SK-N-SH (cell line): ENCODE measurements at regions not wholly inside any gene's neighbourhood (a gene's known extent, or its start where the extent isn't known, plus 50 kb on each side); places are given as distances from the start of the nearest gene placed in this dataset.

ENCODE experiments used
- CTCF ChIA-PET: fragments of 300-600, 350-600 bp; formaldehyde crosslinking; extraction: SDS; loops from one replicate; lab custom pipeline; 2021; lab: Yijun Ruan, JAX
- POLR2A ChIA-PET: fragments of 350-600 bp; sonication (Branson Sonifier 250); formaldehyde crosslinking; extraction: SDS; loops from one replicate; lab custom pipeline; 2020; ENCODE audit warnings: antibody characterized with exemption, inconsistent platforms; lab: Yijun Ruan, JAX
- DNase-seq: peaks from one replicate; pipeline ENCODE4 v3.0.0; 2012
- H2AFZ ChIP-seq: fragments of 200-600 bp; sonication (generic); 2 replicates; pipeline ENCODE4 v1.8.1; 2016; ENCODE audit warnings: antibody characterized with exemption, mild to moderate bottlenecking, low read depth
- H3F3A ChIP-seq: fragments of 200-600 bp; sonication (generic); replicated peaks from 2 replicates; pipeline ENCODE3; 2016; ENCODE audit warnings: antibody characterized with exemption, mild to moderate bottlenecking; ENCODE audit not compliant: insufficient read depth
- H3K27ac ChIP-seq, 2 experiments: fragments of 200-500 bp in 1 of 2; fragments of 200-600 bp in 1 of 2; sonication (Bioruptor generic) in 1 of 2; sonication (generic), shearing (Covaris generic) in 1 of 2; 2 replicates each; pipeline versions ENCODE4 v1.5.1 to v1.6.1; 2014 to 2016; ENCODE audit warnings: low read depth in 2 of 2, inconsistent platforms in 1 of 2, low read length in 1 of 2, mild to moderate bottlenecking in 1 of 2, mixed read lengths in 1 of 2
- H3K27me3 ChIP-seq: fragments of 200-600 bp; sonication (generic), shearing (Covaris generic); 2 replicates; pipeline ENCODE4 v1.6.1; 2016; ENCODE audit warnings: mixed run types; ENCODE audit not compliant: insufficient read depth
- H3K36me3 ChIP-seq, 2 experiments: fragments of 200-500 bp in 1 of 2; fragments of 200-600 bp in 1 of 2; sonication (Bioruptor generic) in 1 of 2; sonication (generic) in 1 of 2; replicated peaks in 1 of 2; 2 replicates each; pipeline versions ENCODE3 to v1.5.1; 2014 to 2016; ENCODE audit warnings: low read length in 1 of 2, mild to moderate bottlenecking in 1 of 2; ENCODE audit not compliant: insufficient read depth in 2 of 2, control insufficient read depth in 1 of 2
- H3K4me1 ChIP-seq, 2 experiments: fragments of 200-500 bp in 1 of 2; fragments of 200-600 bp in 1 of 2; sonication (Bioruptor generic) in 1 of 2; sonication (generic), shearing (Covaris generic) in 1 of 2; 2 replicates each; pipeline versions ENCODE4 v1.5.1 to v1.6.1; 2014 to 2016; ENCODE audit warnings: low read depth in 1 of 2, low read length in 1 of 2, mixed run types in 1 of 2; ENCODE audit not compliant: insufficient read depth in 2 of 2, control insufficient read depth in 1 of 2
- H3K4me2 ChIP-seq: fragments of 200-600 bp; sonication (generic), shearing (Covaris generic); 2 replicates; pipeline ENCODE4 v1.6.1; 2017; ENCODE audit warnings: mixed run types
- H3K4me3 ChIP-seq, 2 experiments: fragments of 200-500 bp in 1 of 2; fragments of 200-600 bp in 1 of 2; sonication (Bioruptor generic) in 1 of 2; sonication (generic), shearing (Covaris generic) in 1 of 2; 2 replicates each; pipeline versions ENCODE4 v1.5.1 to v1.8.1; 2014 to 2016; ENCODE audit warnings: low read depth in 2 of 2, inconsistent platforms in 1 of 2, low read length in 1 of 2, mild to moderate bottlenecking in 1 of 2, mixed read lengths in 1 of 2, moderate library complexity in 1 of 2
- H3K79me2 ChIP-seq: fragments of 200-600 bp; sonication (generic); 2 replicates; pipeline ENCODE4 v1.8.1; 2017; ENCODE audit warnings: mild to moderate bottlenecking; ENCODE audit not compliant: insufficient read depth
- H3K9ac ChIP-seq: fragments of 200-600 bp; sonication (generic); 2 replicates; pipeline ENCODE4 v1.6.1; 2017; ENCODE audit warnings: mixed run types
- H3K9me2 ChIP-seq: fragments of 200-600 bp; sonication (generic); 2 replicates; pipeline ENCODE4 v1.6.1; 2017; ENCODE audit warnings: mixed run types
- H3K9me3 ChIP-seq: fragments of 200-600 bp; sonication (generic); 2 replicates; pipeline ENCODE4 v1.6.1; 2017; ENCODE audit warnings: mixed run types, mild to moderate bottlenecking, moderate library complexity
- H4K20me1 ChIP-seq: fragments of 200-600 bp; sonication (generic); 2 replicates; pipeline ENCODE4 v1.6.1; 2017; ENCODE audit warnings: mild to moderate bottlenecking, mixed run types; ENCODE audit not compliant: insufficient read depth
- CHD2 ChIP-seq: fragments of 150-350 bp; IDR thresholded peaks from 2 replicates; pipeline ENCODE4 v1.6.1; 2018; ENCODE audit warnings: low read length; ENCODE audit not compliant: partially characterized antibody
- EP300 ChIP-seq, 2 experiments: IDR thresholded peaks; 2 replicates each; pipeline versions ENCODE4 v1.4.0 to v1.6.1; 2012; ENCODE audit warnings: borderline replicate concordance in 1 of 2, low read depth in 1 of 2, low read length in 1 of 2
- FOXM1 ChIP-seq: IDR thresholded peaks from 2 replicates; pipeline ENCODE4 v1.4.0; 2012; ENCODE audit warnings: low read depth, mild to moderate bottlenecking
- GATA2 ChIP-seq: sonication (generic); formaldehyde crosslinking; IDR thresholded peaks from 2 replicates; pipeline ENCODE4 v1.5.0; 2020; ENCODE audit warnings: mild to moderate bottlenecking, missing genetic modification reagents
- MEF2A ChIP-seq: IDR thresholded peaks from 2 replicates; pipeline ENCODE4 v1.4.0; 2012; ENCODE audit warnings: low read depth, borderline replicate concordance
- NRF1 ChIP-seq: IDR thresholded peaks from 2 replicates; pipeline ENCODE4 v1.6.1; 2012; ENCODE audit warnings: low read depth, mild to moderate bottlenecking, low read length
- RXRA ChIP-seq: IDR thresholded peaks from 2 replicates; pipeline ENCODE4 v1.4.0; 2012; ENCODE audit warnings: low read depth, mild to moderate bottlenecking, borderline replicate concordance
- TAF1 ChIP-seq: IDR thresholded peaks from 2 replicates; pipeline ENCODE4 v1.6.1; 2012; ENCODE audit warnings: low read depth, mild to moderate bottlenecking, low read length, moderate library complexity, borderline replicate concordance
- TEAD4 ChIP-seq: IDR thresholded peaks from 2 replicates; pipeline ENCODE4 v1.4.0; 2012; ENCODE audit warnings: mild to moderate bottlenecking, borderline replicate concordance; ENCODE audit not compliant: insufficient read depth
- YY1 ChIP-seq: IDR thresholded peaks from 2 replicates; pipeline ENCODE4 v1.4.0; 2012; ENCODE audit warnings: low read depth, mild to moderate bottlenecking
- WGBS: methylation state at CpG from one replicate; pipeline ENCODE4 v1.1.6; 2017; ENCODE audit warnings: low lambda C conversion rate; 5-methylcytosine and 5-hydroxymethylcytosine counted together
- TF ChIP-seq, protein P1 (sequence below): IDR thresholded peaks from 2 replicates; pipeline ENCODE4 v1.4.0; 2012; ENCODE audit warnings: low read depth, borderline replicate concordance
- TF ChIP-seq, protein P2 (sequence below): fragments of 150-350 bp; IDR thresholded peaks from 2 replicates; pipeline ENCODE4 v1.6.1; 2017; ENCODE audit warnings: antibody characterized with exemption, low read length, low read depth, borderline replicate concordance
- TF ChIP-seq, protein P3 (sequence below): fragments of 200-600 bp; sonication (generic); IDR thresholded peaks from 2 replicates; pipeline ENCODE4 v1.6.1; 2017; ENCODE audit warnings: antibody characterized with exemption, mild to moderate bottlenecking, moderate library complexity
- TF ChIP-seq, protein P4 (sequence below): fragments of 150-350 bp; IDR thresholded peaks from 2 replicates; pipeline ENCODE4 v1.6.1; 2016; ENCODE audit warnings: mild to moderate bottlenecking, low read depth, low read length
- TF ChIP-seq, protein P5 (sequence below): IDR thresholded peaks from 2 replicates; pipeline ENCODE4 v1.4.0; 2012; ENCODE audit warnings: low read depth, borderline replicate concordance

DNA sequence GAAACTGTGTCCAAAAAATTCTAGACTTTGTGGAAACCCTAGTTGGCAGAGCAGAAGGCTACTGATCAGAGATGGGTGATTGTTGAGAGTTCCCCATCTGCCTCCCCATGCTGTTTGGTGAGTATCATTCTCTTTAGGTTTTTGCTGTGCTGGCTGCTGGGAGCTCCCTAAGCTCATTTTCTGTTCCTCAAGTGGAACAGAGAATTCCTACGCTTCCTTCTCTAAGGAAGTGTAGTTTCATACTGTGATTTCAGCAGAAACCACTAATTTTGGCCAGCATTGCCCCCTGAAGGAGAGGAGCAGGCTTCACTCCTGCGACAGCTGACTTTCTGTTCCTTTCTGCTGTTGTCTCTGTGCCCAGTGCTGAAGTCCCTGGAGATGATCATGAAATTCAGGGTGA, 355.3 kb upstream of the NPVF start:
- no peaks in the 10 kb centered on the region for H3K79me2 ChIP-seq
- peaks cover 0 to 8% of the 10 kb centered on the region in 2 experiments; a peak in 2 of 4 replicates for H3K4me1 ChIP-seq
- 17% methylated on average over 2 of the region's 2 CpGs for whole genome bisulfite sequencing
- ChIA-PET CTCF (interaction anchor here (0.8 to 1.6 kb wide), 3 partner anchors 13 to 268 kb away, joined by 3 to 7 read pairs (median 3); no protein-coding TSS in a partner anchor), POLR2A (no interaction called here)
- no peak overlapping the region for H3K27ac ChIP-seq
- H2AFZ ChIP-seq, result no peak overlapping the region
- no peak overlapping the region for H3K4me2 ChIP-seq
- H3F3A ChIP-seq, result no peaks in the 10 kb centered on the region
- no peak for DNase-seq
- no peaks in the 10 kb centered on the region for H3K36me3 ChIP-seq
- TF ChIP-seq NRF1, result no peak
- TF ChIP-seq FOXM1, result no peak
- no peak for TF ChIP-seq TEAD4
- no peak for TF ChIP-seq MEF2A
- no peak for TF ChIP-seq CHD2
- TF ChIP-seq, protein P1, sequence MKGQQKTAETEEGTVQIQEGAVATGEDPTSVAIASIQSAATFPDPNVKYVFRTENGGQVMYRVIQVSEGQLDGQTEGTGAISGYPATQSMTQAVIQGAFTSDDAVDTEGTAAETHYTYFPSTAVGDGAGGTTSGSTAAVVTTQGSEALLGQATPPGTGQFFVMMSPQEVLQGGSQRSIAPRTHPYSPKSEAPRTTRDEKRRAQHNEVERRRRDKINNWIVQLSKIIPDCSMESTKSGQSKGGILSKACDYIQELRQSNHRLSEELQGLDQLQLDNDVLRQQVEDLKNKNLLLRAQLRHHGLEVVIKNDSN, result no peak
- TF ChIP-seq, protein P2, sequence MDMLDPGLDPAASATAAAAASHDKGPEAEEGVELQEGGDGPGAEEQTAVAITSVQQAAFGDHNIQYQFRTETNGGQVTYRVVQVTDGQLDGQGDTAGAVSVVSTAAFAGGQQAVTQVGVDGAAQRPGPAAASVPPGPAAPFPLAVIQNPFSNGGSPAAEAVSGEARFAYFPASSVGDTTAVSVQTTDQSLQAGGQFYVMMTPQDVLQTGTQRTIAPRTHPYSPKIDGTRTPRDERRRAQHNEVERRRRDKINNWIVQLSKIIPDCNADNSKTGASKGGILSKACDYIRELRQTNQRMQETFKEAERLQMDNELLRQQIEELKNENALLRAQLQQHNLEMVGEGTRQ, result no peak
- no peak for TF ChIP-seq YY1
- TF ChIP-seq, protein P3, sequence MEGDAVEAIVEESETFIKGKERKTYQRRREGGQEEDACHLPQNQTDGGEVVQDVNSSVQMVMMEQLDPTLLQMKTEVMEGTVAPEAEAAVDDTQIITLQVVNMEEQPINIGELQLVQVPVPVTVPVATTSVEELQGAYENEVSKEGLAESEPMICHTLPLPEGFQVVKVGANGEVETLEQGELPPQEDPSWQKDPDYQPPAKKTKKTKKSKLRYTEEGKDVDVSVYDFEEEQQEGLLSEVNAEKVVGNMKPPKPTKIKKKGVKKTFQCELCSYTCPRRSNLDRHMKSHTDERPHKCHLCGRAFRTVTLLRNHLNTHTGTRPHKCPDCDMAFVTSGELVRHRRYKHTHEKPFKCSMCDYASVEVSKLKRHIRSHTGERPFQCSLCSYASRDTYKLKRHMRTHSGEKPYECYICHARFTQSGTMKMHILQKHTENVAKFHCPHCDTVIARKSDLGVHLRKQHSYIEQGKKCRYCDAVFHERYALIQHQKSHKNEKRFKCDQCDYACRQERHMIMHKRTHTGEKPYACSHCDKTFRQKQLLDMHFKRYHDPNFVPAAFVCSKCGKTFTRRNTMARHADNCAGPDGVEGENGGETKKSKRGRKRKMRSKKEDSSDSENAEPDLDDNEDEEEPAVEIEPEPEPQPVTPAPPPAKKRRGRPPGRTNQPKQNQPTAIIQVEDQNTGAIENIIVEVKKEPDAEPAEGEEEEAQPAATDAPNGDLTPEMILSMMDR, result no peak
- no peak for TF ChIP-seq RXRA
- TF ChIP-seq TAF1, result no peak
- TF ChIP-seq, protein P4, sequence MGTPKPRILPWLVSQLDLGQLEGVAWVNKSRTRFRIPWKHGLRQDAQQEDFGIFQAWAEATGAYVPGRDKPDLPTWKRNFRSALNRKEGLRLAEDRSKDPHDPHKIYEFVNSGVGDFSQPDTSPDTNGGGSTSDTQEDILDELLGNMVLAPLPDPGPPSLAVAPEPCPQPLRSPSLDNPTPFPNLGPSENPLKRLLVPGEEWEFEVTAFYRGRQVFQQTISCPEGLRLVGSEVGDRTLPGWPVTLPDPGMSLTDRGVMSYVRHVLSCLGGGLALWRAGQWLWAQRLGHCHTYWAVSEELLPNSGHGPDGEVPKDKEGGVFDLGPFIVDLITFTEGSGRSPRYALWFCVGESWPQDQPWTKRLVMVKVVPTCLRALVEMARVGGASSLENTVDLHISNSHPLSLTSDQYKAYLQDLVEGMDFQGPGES, result no peak
- TF ChIP-seq, protein P5, sequence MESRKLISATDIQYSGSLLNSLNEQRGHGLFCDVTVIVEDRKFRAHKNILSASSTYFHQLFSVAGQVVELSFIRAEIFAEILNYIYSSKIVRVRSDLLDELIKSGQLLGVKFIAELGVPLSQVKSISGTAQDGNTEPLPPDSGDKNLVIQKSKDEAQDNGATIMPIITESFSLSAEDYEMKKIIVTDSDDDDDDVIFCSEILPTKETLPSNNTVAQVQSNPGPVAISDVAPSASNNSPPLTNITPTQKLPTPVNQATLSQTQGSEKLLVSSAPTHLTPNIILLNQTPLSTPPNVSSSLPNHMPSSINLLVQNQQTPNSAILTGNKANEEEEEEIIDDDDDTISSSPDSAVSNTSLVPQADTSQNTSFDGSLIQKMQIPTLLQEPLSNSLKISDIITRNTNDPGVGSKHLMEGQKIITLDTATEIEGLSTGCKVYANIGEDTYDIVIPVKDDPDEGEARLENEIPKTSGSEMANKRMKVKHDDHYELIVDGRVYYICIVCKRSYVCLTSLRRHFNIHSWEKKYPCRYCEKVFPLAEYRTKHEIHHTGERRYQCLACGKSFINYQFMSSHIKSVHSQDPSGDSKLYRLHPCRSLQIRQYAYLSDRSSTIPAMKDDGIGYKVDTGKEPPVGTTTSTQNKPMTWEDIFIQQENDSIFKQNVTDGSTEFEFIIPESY, result no peak
- no peak for TF ChIP-seq EP300 (IDR thresholded peaks at IDR 0.05; ENCODE audit: borderline replicate concordance in 1 of 2, low read depth in 1 of 2, low read length in 1 of 2)
- TF ChIP-seq GATA2 (CRISPR knock-in tag), result no peak
- no peaks in the 10 kb centered on the region for H4K20me1 ChIP-seq
- H3K9ac ChIP-seq, result no peak overlapping the region
- H3K4me3 ChIP-seq, result no peak overlapping the region
- H3K27me3 ChIP-seq, result no peaks in the 10 kb centered on the region
- no peaks in the 10 kb centered on the region for H3K9me2 ChIP-seq
- H3K9me3 ChIP-seq, result no peaks in the 10 kb centered on the region
